ENCODE measurements at regions not wholly inside any gene's neighbourhood (a gene's known extent, or its start where the extent isn't known, plus 50 kb on each side); places are given as distances from the start of the nearest gene placed in this dataset.

- no peak for TF ChIP-seq CTCF (IDR thresholded peaks at IDR 0.05; ENCODE audit: low read depth, low read length, poor library complexity, severe bottlenecking)
- TF ChIP-seq EZH2phosphoT487 (IDR thresholded peaks at IDR 0.05; ENCODE audit: borderline replicate concordance, low read length) = no peak
Observed at GRCh38 chr4:147318586-147318985, 162.3 kb upstream of the EDNRA start.

Data from DOHH2 (cell line).